HG03066 (cell line): ENCODE measurements at regions not wholly inside any gene's neighbourhood (a gene's known extent, or its start where the extent isn't known, plus 50 kb on each side); places are given as distances from the start of the nearest gene placed in this dataset.
"Not testable (repeated sequence)": the region's sequence is repeated elsewhere in the genome, so short reads cannot be mapped to it uniquely, and the experiment has no call there.

Experiments used
- ATAC-seq: cut with Tn5 transposase; IDR thresholded peaks from one replicate; pipeline ENCODE4 v1.9.1; 2021; ENCODE audit warnings: low read depth; ENCODE audit not compliant: unreplicated experiment

DNA sequence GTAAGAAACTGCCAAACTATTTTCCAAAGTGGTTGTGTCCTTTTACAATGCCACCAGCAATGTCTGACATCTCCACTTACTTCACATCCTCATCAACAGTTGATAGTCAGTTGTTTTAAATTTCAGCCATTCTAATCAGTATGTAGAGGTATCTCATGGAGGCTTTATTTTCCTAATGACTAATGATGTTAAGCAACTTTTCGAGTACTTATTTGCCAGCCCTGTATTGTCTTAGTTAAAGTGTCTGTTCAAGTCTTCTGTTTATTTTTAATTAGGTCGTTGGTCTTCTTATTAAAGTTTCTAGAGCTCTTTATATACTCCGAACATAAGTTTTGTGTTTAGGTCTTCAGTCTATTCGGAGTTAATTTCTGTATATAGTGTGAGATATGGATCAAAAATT is 54.9 kb upstream of the NBPF12 start:
- not testable (repeated sequence) for ATAC-seq

- ATAC-seq: not testable (repeated sequence)
Measured at GRCh38 chr1:146881096-146881495, 57.0 kb upstream of the NBPF12 start.

DNA sequence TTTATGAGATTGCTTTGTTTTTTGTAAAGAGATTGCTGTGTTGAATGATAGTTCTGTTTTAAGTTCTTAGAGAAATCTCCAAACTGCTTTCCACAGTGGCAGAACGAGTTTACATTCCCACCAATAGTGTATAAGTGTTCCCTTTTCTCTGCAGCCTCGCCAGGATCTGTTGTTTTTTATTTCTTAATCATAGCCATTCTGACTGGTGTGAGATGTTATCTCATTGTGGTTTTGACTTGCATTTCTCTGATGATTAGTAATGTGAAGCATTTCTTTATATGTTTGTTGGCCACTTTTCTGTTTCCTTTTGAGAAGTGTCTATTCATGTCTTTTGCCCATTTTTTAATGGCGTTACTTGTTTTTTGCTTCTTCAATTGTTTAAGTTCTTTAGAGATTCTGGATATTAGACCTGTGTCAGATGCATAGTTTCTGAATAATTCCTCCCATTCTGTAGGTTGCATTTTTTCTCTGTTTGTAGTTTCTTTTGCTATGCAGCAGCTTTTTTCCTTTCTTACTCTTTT is 74.3 kb upstream of the NBPF12 start:
- ATAC-seq: not testable (repeated sequence)

- ATAC-seq: not testable (repeated sequence)
Measured at GRCh38 chr1:146853147-146853546, 85.0 kb upstream of the NBPF12 start.

- not testable (repeated sequence) for ATAC-seq
Measured at GRCh38 chr1:146850352-146850889, 87.7 kb upstream of the NBPF12 start.

GRCh38 chr1:146838725-146839124 is 99.4 kb upstream of the NBPF12 start:
- ATAC-seq: not testable (repeated sequence)

DNA sequence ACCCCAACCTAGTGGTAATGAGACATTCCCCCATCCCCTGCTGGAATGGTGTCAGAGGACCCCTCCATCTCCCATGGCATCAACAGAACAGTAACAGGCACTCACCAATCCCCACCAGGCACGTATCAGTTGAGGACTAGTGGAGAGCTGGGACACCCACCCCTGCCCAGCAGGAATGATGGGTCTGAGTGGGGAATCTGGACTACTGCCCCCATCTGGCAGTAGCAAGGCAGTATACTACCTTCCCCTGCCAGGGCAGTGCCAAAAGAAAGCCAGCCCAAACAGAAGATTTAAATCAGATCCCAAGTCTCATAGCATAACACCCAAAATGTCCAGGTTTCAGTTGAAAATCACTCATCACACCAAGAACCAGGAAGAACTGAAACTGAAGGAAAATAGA is 111.2 kb upstream of the NBPF12 start:
- ATAC-seq: not testable (repeated sequence)

- ATAC-seq: not testable (repeated sequence)
Measured at GRCh38 chr1:146794236-146794635, 143.9 kb upstream of the NBPF12 start.

- ATAC-seq: not testable (repeated sequence)
Measured at GRCh38 chr1:146792725-146793124, 145.4 kb upstream of the NBPF12 start.

DNA sequence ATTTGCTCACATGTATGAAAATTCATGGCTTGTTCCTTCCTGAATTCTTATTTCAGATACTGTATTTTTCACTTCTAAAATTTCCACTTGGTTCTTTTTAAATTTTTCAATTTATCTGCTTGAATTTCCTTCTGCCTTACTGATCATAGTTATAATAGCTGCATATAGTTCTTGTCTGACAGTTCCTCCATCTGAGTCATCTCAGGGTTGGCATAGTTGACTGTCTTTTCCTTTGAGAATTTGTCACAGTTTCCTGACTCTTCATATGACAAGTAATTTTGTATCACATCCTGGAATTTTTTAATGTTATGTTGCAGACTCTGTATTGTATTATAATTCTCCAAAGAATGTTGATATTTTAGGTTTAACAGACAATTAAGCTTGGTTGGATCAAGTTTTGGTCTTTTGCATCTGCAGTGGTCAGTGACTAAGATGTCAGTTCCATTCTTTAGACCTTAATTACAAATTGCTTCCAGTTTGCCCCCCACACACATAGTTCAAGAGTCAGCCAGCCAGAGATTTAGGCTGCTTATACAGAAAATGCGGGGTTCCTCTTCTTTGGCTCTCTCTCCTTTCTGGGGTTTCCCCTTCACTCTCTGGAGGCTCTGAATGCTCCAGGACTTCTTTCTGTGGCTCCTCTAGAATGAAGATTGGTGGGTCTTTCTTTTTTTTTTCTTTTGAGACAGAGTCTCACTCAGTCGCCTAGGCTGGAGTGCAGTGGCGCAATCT is 153.7 kb upstream of the NBPF12 start:
- not testable (repeated sequence) for ATAC-seq

DNA sequence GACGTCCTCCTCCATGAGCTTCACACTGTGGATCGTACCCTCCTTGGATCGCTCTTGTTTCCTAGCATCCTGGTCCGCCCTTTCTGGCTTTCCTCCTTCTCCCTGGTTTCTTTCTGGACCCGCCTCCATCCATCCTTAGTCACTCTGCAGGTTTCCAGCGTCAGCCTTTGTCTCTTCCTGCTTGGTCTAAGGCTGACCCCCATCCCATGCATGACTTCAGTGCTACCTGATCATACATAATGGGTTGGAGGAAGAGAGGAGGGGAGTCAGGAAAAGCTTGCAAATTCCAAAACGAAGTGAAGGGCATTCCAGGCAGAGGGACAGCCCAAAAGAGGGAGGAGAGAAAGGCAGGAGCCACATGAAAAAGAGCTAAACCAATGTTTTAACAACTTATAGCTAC is 156.9 kb upstream of the NBPF12 start:
- ATAC-seq: not testable (repeated sequence)

- not testable (repeated sequence) for ATAC-seq
Measured at GRCh38 chr1:146777826-146778602, 160.1 kb upstream of the NBPF12 start.

- ATAC-seq: not testable (repeated sequence)
Measured at GRCh38 chr1:146774988-146775387, 163.1 kb upstream of the NBPF12 start.

- ATAC-seq: not testable (repeated sequence)
Measured at GRCh38 chr1:146774271-146774670, 163.9 kb upstream of the NBPF12 start.

- ATAC-seq: not testable (repeated sequence)
Measured at GRCh38 chr1:146771409-146771808, 166.7 kb upstream of the NBPF12 start.

- ATAC-seq: not testable (repeated sequence)
Measured at GRCh38 chr1:146770998-146771397, 167.1 kb upstream of the NBPF12 start.

DNA sequence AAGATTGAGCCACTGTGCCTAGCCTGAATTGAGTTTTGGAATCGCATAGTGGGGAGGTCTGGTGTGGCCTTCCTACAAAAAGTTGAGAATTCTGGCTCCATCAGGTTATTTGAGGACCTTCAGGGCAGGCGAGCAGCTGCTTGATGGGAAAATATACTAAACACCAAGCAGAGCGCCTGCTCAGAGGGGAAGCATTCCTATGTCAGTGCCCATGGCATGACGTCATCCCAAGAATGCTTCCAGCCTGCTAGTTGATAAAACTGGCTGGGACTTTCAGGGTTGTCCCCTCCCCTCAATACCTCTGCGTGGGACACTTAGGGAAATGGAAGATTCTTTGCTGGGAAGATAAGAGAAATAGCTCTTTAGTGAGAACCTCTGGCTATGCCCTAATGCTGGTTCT is 174.9 kb upstream of the NBPF12 start:
- not testable (repeated sequence) for ATAC-seq

- not testable (repeated sequence) for ATAC-seq
Measured at GRCh38 chr1:146756858-146757257, 181.3 kb upstream of the NBPF12 start.

DNA sequence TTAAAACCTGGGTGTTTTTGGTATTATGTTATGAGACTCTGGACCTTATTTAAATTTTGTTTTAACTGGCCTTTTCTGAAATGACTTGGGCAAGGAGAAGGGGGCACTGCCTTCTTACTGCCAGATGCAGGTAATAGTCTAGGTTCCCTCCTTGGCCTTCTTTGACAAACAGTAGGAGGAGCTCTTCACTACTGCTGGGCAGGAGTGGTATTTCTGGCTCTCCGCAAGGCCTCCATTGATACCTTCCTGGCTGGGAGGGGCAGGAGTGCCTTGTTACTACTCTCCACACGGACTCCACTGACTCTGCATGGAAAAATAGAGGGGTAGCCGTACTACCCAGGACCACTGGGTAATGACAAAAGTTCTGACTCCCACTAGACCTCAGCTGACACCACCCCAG is 189.4 kb upstream of the NBPF12 start:
- ATAC-seq: not testable (repeated sequence)

DNA sequence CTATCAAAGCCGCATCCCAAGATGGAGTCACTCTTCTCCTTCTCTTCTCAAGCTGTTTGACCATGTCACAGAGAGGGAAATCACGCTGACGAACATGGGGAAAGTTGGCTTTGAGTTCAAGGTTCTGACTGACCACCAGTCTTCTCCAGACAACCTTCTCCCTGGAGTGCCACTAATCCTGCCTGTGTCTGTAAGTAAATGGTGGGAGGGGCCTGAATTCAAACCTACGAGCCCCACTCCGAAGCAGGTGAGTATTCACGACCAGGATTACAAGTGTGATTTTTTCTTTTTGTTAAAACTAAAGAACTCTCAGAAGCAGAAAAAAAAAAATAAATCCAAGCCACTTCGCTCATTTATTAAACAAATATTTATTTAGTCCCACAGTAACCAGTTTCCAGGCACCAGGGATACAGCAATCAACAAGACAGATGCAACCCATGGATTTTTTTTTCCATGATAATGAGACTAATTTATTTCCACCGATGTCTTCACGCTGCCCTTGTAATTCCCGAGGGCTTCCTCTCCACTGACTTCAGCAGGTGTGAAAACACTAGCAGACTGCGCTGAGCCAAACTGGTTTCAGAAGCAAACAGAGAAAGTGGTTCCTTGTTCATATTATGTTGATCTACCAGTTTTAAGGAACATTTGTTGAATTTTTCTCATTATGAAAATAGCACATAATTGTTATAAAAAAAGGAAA is 206.0 kb upstream of the NBPF12 start:
- not testable (repeated sequence) for ATAC-seq
